ENCODE measurements at regions not wholly inside any gene's neighbourhood (a gene's known extent, or its start where the extent isn't known, plus 50 kb on each side); places are given as distances from the start of the nearest gene placed in this dataset.

GRCh38 chr7:155164316-155164715, 94.2 kb downstream of the HTR5A start:
- Histone ChIP-seq H3K36me3 (ENCODE audit: control insufficient read depth, insufficient read depth, low read length) (no peaks in the 10 kb centered on the region), H3K27me3 (replicated peaks; ENCODE audit: control insufficient read depth, insufficient read depth, low read length) (no peaks in the 10 kb centered on the region), H3K4me1 (no peaks in the 10 kb centered on the region), H3K4me3 (ENCODE audit: low read depth, low read length) (no peak overlapping the region), H3K9me3 (no peaks in the 10 kb centered on the region)
- H3K27me3 Mint-ChIP-seq (ENCODE audit: insufficient read depth, unreplicated experiment) = peaks cover 2% of the 10 kb centered on the region
- ChIA-PET CTCF (interaction anchor here (1.1 kb wide), 1 partner anchor 181 kb away, joined by 3 read pairs; no protein-coding TSS in a partner anchor), POLR2A (no interaction called here)
- intact Hi-C loops (cut with micrococcal nuclease; ENCODE audit: unreplicated experiment) = no loop called here
- no peak for DNase-seq
- BruUV-seq (replicated peaks) = no TSS peak
- H3K36me3 Mint-ChIP-seq (ENCODE audit: insufficient read depth, unreplicated experiment) = no peaks in the 10 kb centered on the region
- no peak overlapping the region for H3K4me3 Mint-ChIP-seq (ENCODE audit: unreplicated experiment)
- no peak overlapping the region for H3K27ac Mint-ChIP-seq (ENCODE audit: unreplicated experiment)
- no peak for TF ChIP-seq CTCF (IDR thresholded peaks at IDR 0.05; ENCODE audit: insufficient read depth in 1 of 2, low read depth in 1 of 2, low read length in 1 of 2, severe bottlenecking in 1 of 2, unreplicated experiment in 1 of 2)
- H3K4me1 Mint-ChIP-seq (ENCODE audit: low read depth, unreplicated experiment) = no peaks in the 10 kb centered on the region
- no peaks in the 10 kb centered on the region for H3K9me3 Mint-ChIP-seq (ENCODE audit: unreplicated experiment)

GRCh38 chr7:155166108-155166507, 96.0 kb downstream of the HTR5A start:
- H3K36me3 ChIP-seq (ENCODE audit: control insufficient read depth, insufficient read depth, low read length) = no peaks in the 10 kb centered on the region
- no peak overlapping the region for H3K4me3 Mint-ChIP-seq (ENCODE audit: unreplicated experiment)
- no peaks in the 10 kb centered on the region for H3K27me3 ChIP-seq (replicated peaks; ENCODE audit: control insufficient read depth, insufficient read depth, low read length)
- TF ChIP-seq CTCF (IDR thresholded peaks at IDR 0.05; ENCODE audit: insufficient read depth in 1 of 2, low read depth in 1 of 2, low read length in 1 of 2, severe bottlenecking in 1 of 2, unreplicated experiment in 1 of 2) = no peak
- intact Hi-C loops (cut with micrococcal nuclease; ENCODE audit: unreplicated experiment) = no loop called here
- H3K27ac Mint-ChIP-seq (ENCODE audit: unreplicated experiment) = no peak overlapping the region
- no peak for DNase-seq
- no peaks in the 10 kb centered on the region for H3K9me3 Mint-ChIP-seq (ENCODE audit: unreplicated experiment)
- no peaks in the 10 kb centered on the region for H3K9me3 ChIP-seq
- H3K36me3 Mint-ChIP-seq (ENCODE audit: insufficient read depth, unreplicated experiment) = no peaks in the 10 kb centered on the region
- no TSS peak for BruUV-seq (replicated peaks)
- ChIA-PET CTCF (no interaction called here), POLR2A (no interaction called here)
- no peaks in the 10 kb centered on the region for H3K4me1 Mint-ChIP-seq (ENCODE audit: low read depth, unreplicated experiment)
- H3K27me3 Mint-ChIP-seq (ENCODE audit: insufficient read depth, unreplicated experiment) = peaks cover 2% of the 10 kb centered on the region
- no peaks in the 10 kb centered on the region for H3K4me1 ChIP-seq
- no peak overlapping the region for H3K4me3 ChIP-seq (ENCODE audit: low read depth, low read length)

GRCh38 chr7:155166673-155167370, 96.7 kb downstream of the HTR5A start:
- Mint-ChIP-seq H3K27ac (ENCODE audit: unreplicated experiment) (no peak overlapping the region), H3K4me1 (ENCODE audit: low read depth, unreplicated experiment) (no peaks in the 10 kb centered on the region), H3K9me3 (ENCODE audit: unreplicated experiment) (no peaks in the 10 kb centered on the region), H3K4me3 (ENCODE audit: unreplicated experiment) (no peak overlapping the region), H3K27me3 (ENCODE audit: insufficient read depth, unreplicated experiment) (peaks cover 2% of the 10 kb centered on the region), H3K36me3 (ENCODE audit: insufficient read depth, unreplicated experiment) (no peaks in the 10 kb centered on the region)
- Histone ChIP-seq H3K4me3 (ENCODE audit: low read depth, low read length) (no peak overlapping the region), H3K9me3 (no peaks in the 10 kb centered on the region), H3K27me3 (replicated peaks; ENCODE audit: control insufficient read depth, insufficient read depth, low read length) (no peaks in the 10 kb centered on the region), H3K36me3 (ENCODE audit: control insufficient read depth, insufficient read depth, low read length) (no peaks in the 10 kb centered on the region), H3K4me1 (no peaks in the 10 kb centered on the region)
- POLR2A ChIA-PET = no interaction called here
- peak in 1 of 2 experiments; percentile 13 for DNase-seq
- CTCF ChIA-PET = no interaction called here
- TF ChIP-seq CTCF (IDR thresholded peaks at IDR 0.05; ENCODE audit: insufficient read depth in 1 of 2, low read depth in 1 of 2, low read length in 1 of 2, severe bottlenecking in 1 of 2, unreplicated experiment in 1 of 2) = no peak
- BruUV-seq (replicated peaks) = no TSS peak
- intact Hi-C loops (cut with micrococcal nuclease; ENCODE audit: unreplicated experiment) = no loop called here
